SK-N-SH (cell line): ENCODE measurements at regions not wholly inside any gene's neighbourhood (a gene's known extent, or its start where the extent isn't known, plus 50 kb on each side); places are given as distances from the start of the nearest gene placed in this dataset.
"Not testable (repeated sequence)": the region's sequence is repeated elsewhere in the genome, so short reads cannot be mapped to it uniquely, and the experiment has no call there.

Experiments used
- CTCF ChIA-PET: fragments of 300-600, 350-600 bp; formaldehyde crosslinking; extraction: SDS; loops from one replicate; lab custom pipeline; 2021; lab: Yijun Ruan, JAX
- POLR2A ChIA-PET: fragments of 350-600 bp; sonication (Branson Sonifier 250); formaldehyde crosslinking; extraction: SDS; loops from one replicate; lab custom pipeline; 2020; ENCODE audit warnings: antibody characterized with exemption, inconsistent platforms; lab: Yijun Ruan, JAX
- DNase-seq: peaks from one replicate; pipeline ENCODE4 v3.0.0; 2012
- H2AFZ ChIP-seq: fragments of 200-600 bp; sonication (generic); 2 replicates; pipeline ENCODE4 v1.8.1; 2016; ENCODE audit warnings: antibody characterized with exemption, mild to moderate bottlenecking, low read depth
- H3F3A ChIP-seq: fragments of 200-600 bp; sonication (generic); replicated peaks from 2 replicates; pipeline ENCODE3; 2016; ENCODE audit warnings: antibody characterized with exemption, mild to moderate bottlenecking; ENCODE audit not compliant: insufficient read depth
- H3K27ac ChIP-seq, 2 experiments: fragments of 200-500 bp in 1 of 2; fragments of 200-600 bp in 1 of 2; sonication (Bioruptor generic) in 1 of 2; sonication (generic), shearing (Covaris generic) in 1 of 2; 2 replicates each; pipeline versions ENCODE4 v1.5.1 to v1.6.1; 2014 to 2016; ENCODE audit warnings: low read depth in 2 of 2, inconsistent platforms in 1 of 2, low read length in 1 of 2, mild to moderate bottlenecking in 1 of 2, mixed read lengths in 1 of 2
- H3K27me3 ChIP-seq: fragments of 200-600 bp; sonication (generic), shearing (Covaris generic); 2 replicates; pipeline ENCODE4 v1.6.1; 2016; ENCODE audit warnings: mixed run types; ENCODE audit not compliant: insufficient read depth
- H3K36me3 ChIP-seq, 2 experiments: fragments of 200-500 bp in 1 of 2; fragments of 200-600 bp in 1 of 2; sonication (Bioruptor generic) in 1 of 2; sonication (generic) in 1 of 2; replicated peaks in 1 of 2; 2 replicates each; pipeline versions ENCODE3 to v1.5.1; 2014 to 2016; ENCODE audit warnings: low read length in 1 of 2, mild to moderate bottlenecking in 1 of 2; ENCODE audit not compliant: insufficient read depth in 2 of 2, control insufficient read depth in 1 of 2
- H3K4me1 ChIP-seq, 2 experiments: fragments of 200-500 bp in 1 of 2; fragments of 200-600 bp in 1 of 2; sonication (Bioruptor generic) in 1 of 2; sonication (generic), shearing (Covaris generic) in 1 of 2; 2 replicates each; pipeline versions ENCODE4 v1.5.1 to v1.6.1; 2014 to 2016; ENCODE audit warnings: low read depth in 1 of 2, low read length in 1 of 2, mixed run types in 1 of 2; ENCODE audit not compliant: insufficient read depth in 2 of 2, control insufficient read depth in 1 of 2
- H3K4me2 ChIP-seq: fragments of 200-600 bp; sonication (generic), shearing (Covaris generic); 2 replicates; pipeline ENCODE4 v1.6.1; 2017; ENCODE audit warnings: mixed run types
- H3K4me3 ChIP-seq, 2 experiments: fragments of 200-500 bp in 1 of 2; fragments of 200-600 bp in 1 of 2; sonication (Bioruptor generic) in 1 of 2; sonication (generic), shearing (Covaris generic) in 1 of 2; 2 replicates each; pipeline versions ENCODE4 v1.5.1 to v1.8.1; 2014 to 2016; ENCODE audit warnings: low read depth in 2 of 2, inconsistent platforms in 1 of 2, low read length in 1 of 2, mild to moderate bottlenecking in 1 of 2, mixed read lengths in 1 of 2, moderate library complexity in 1 of 2
- H3K79me2 ChIP-seq: fragments of 200-600 bp; sonication (generic); 2 replicates; pipeline ENCODE4 v1.8.1; 2017; ENCODE audit warnings: mild to moderate bottlenecking; ENCODE audit not compliant: insufficient read depth
- H3K9ac ChIP-seq: fragments of 200-600 bp; sonication (generic); 2 replicates; pipeline ENCODE4 v1.6.1; 2017; ENCODE audit warnings: mixed run types
- H3K9me2 ChIP-seq: fragments of 200-600 bp; sonication (generic); 2 replicates; pipeline ENCODE4 v1.6.1; 2017; ENCODE audit warnings: mixed run types
- H3K9me3 ChIP-seq: fragments of 200-600 bp; sonication (generic); 2 replicates; pipeline ENCODE4 v1.6.1; 2017; ENCODE audit warnings: mixed run types, mild to moderate bottlenecking, moderate library complexity
- H4K20me1 ChIP-seq: fragments of 200-600 bp; sonication (generic); 2 replicates; pipeline ENCODE4 v1.6.1; 2017; ENCODE audit warnings: mild to moderate bottlenecking, mixed run types; ENCODE audit not compliant: insufficient read depth
- CHD2 ChIP-seq: fragments of 150-350 bp; IDR thresholded peaks from 2 replicates; pipeline ENCODE4 v1.6.1; 2018; ENCODE audit warnings: low read length; ENCODE audit not compliant: partially characterized antibody
- ELF1 ChIP-seq: IDR thresholded peaks from 2 replicates; pipeline ENCODE4 v1.4.0; 2012
- EP300 ChIP-seq, 2 experiments: IDR thresholded peaks; 2 replicates each; pipeline versions ENCODE4 v1.4.0 to v1.6.1; 2012; ENCODE audit warnings: borderline replicate concordance in 1 of 2, low read depth in 1 of 2, low read length in 1 of 2
- EZH2phosphoT487 ChIP-seq: fragments of 200-600 bp; sonication (generic); IDR thresholded peaks from 2 replicates; pipeline ENCODE4 v1.6.1; 2017; ENCODE audit warnings: low read depth, mixed run types, mild to moderate bottlenecking, antibody characterized with exemption, moderate library complexity, borderline replicate concordance
- FOSL2 ChIP-seq: IDR thresholded peaks from 2 replicates; pipeline ENCODE4 v1.4.0; 2012; ENCODE audit warnings: low read depth, mild to moderate bottlenecking, moderate library complexity, borderline replicate concordance
- FOXJ3 ChIP-seq: sonication (generic); formaldehyde crosslinking; IDR thresholded peaks from 2 replicates; pipeline ENCODE4 v1.5.1; 2020; ENCODE audit warnings: mild to moderate bottlenecking, missing genetic modification reagents
- FOXM1 ChIP-seq: IDR thresholded peaks from 2 replicates; pipeline ENCODE4 v1.4.0; 2012; ENCODE audit warnings: low read depth, mild to moderate bottlenecking
- GABPA ChIP-seq: IDR thresholded peaks from 2 replicates; pipeline ENCODE4 v1.4.0; 2012; ENCODE audit warnings: low read depth, mild to moderate bottlenecking
- IRF3 ChIP-seq: fragments of 150-350 bp; IDR thresholded peaks from 2 replicates; pipeline ENCODE4 v1.6.1; 2016; ENCODE audit warnings: mild to moderate bottlenecking, low read depth, low read length
- NRF1 ChIP-seq: IDR thresholded peaks from 2 replicates; pipeline ENCODE4 v1.6.1; 2012; ENCODE audit warnings: low read depth, mild to moderate bottlenecking, low read length
- PBX3 ChIP-seq: IDR thresholded peaks from 2 replicates; pipeline ENCODE4; 2012
- RAD21 ChIP-seq: IDR thresholded peaks from 2 replicates; pipeline ENCODE4 v1.6.1; 2012; ENCODE audit warnings: mild to moderate bottlenecking, low read length
- RFX5 ChIP-seq: IDR thresholded peaks from 2 replicates; pipeline ENCODE4 v1.6.1; 2012; ENCODE audit warnings: mild to moderate bottlenecking, improper control_type of control experiment, low read length
- RXRA ChIP-seq: IDR thresholded peaks from 2 replicates; pipeline ENCODE4 v1.4.0; 2012; ENCODE audit warnings: low read depth, mild to moderate bottlenecking, borderline replicate concordance
- SIN3A ChIP-seq: IDR thresholded peaks from 2 replicates; pipeline ENCODE4 v1.6.1; 2012; ENCODE audit warnings: low read depth, mild to moderate bottlenecking, low read length, moderate library complexity, borderline replicate concordance
- TAF1 ChIP-seq: IDR thresholded peaks from 2 replicates; pipeline ENCODE4 v1.6.1; 2012; ENCODE audit warnings: low read depth, mild to moderate bottlenecking, low read length, moderate library complexity, borderline replicate concordance
- USF1 ChIP-seq: IDR thresholded peaks from 2 replicates; pipeline ENCODE4 v1.4.0; 2012; ENCODE audit warnings: low read depth, borderline replicate concordance
- YY1 ChIP-seq: IDR thresholded peaks from 2 replicates; pipeline ENCODE4 v1.4.0; 2012; ENCODE audit warnings: low read depth, mild to moderate bottlenecking
- WGBS: methylation state at CpG from one replicate; pipeline ENCODE4 v1.1.6; 2017; ENCODE audit warnings: low lambda C conversion rate; 5-methylcytosine and 5-hydroxymethylcytosine counted together
- TF ChIP-seq, protein P1 (sequence below): IDR thresholded peaks from 2 replicates; pipeline ENCODE4 v1.4.0; 2012; ENCODE audit warnings: low read depth

DNA sequence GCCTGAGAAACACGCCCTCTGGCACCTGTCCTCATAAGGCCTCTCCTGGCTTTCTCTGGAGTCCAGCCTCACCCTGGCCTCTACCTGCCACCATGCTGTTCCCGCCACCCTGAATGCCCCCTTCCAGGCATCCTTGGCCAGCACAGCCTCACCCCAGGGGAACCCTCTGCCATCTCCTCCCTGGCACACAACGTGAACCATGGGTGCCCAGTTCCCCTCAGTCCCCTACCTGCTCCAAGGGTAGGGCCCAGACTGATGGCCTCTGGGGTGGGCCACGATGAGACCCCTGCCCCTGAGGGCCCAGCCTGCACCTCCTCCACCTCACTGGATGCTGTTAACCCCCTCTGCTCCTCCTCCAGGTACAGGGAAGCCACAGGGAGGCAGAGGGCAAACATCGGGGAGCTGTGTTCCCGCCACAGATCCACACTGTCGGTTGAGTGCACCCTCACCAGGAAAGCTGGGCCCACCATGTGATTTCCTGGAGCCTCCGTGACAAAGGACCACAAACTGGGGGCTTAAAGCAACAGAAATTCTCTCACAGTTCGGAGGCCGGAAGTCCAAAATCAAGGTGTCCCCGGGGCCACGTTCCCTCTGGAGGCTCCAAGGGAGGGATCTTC lies 169.6 kb downstream of the BRD1 start:
- H4K20me1 ChIP-seq, result no peaks in the 10 kb centered on the region
- H3K27ac ChIP-seq, result no peak overlapping the region
- H3K4me2 ChIP-seq, result no peak overlapping the region
- ChIA-PET POLR2A (no interaction called here), CTCF (interaction anchor here (1.1 to 1.2 kb wide), 2 partner anchors 25 to 37 kb away, joined by 3 read pairs; no protein-coding TSS in a partner anchor)
- no peak overlapping the region for H2AFZ ChIP-seq
- H3K9ac ChIP-seq, result no peak overlapping the region
- no peaks in the 10 kb centered on the region; the same call in 1 of the 2 replicates for H3K27me3 ChIP-seq
- no peaks in the 10 kb centered on the region; a peak in 1 of 4 replicates for H3K4me1 ChIP-seq
- TF ChIP-seq RAD21 (no peak), FOXJ3 (CRISPR knock-in tag) (no peak), RXRA (no peak), PBX3 (no peak), GABPA (no peak), SIN3A (no peak), USF1 (no peak), YY1 (no peak), EP300 (IDR thresholded peaks at IDR 0.05; ENCODE audit: borderline replicate concordance in 1 of 2, low read depth in 1 of 2, low read length in 1 of 2) (no peak), FOSL2 (no peak), IRF3 (no peak)
- TF ChIP-seq, protein P1, sequence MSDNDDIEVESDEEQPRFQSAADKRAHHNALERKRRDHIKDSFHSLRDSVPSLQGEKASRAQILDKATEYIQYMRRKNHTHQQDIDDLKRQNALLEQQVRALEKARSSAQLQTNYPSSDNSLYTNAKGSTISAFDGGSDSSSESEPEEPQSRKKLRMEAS, result no peak
- no peaks in the 10 kb centered on the region for H3F3A ChIP-seq
- no peaks in the 10 kb centered on the region for H3K79me2 ChIP-seq
- 22% methylated on average over 4 of the region's 12 CpGs for WGBS
- no peak for DNase-seq
- H3K9me3 ChIP-seq, result no peaks in the 10 kb centered on the region
- no peaks in the 10 kb centered on the region for H3K9me2 ChIP-seq
- no peaks in the 10 kb centered on the region for H3K36me3 ChIP-seq
- H3K4me3 ChIP-seq, result no peak overlapping the region

- H3K9ac ChIP-seq, result no peak overlapping the region
- no peaks in the 10 kb centered on the region for H4K20me1 ChIP-seq
- H3K27ac ChIP-seq, result no peak overlapping the region
- TF ChIP-seq RAD21 (no peak), ELF1 (no peak), CHD2 (no peak), NRF1 (no peak), FOXM1 (no peak), TAF1 (no peak), EZH2phosphoT487 (no peak), USF1 (no peak), RFX5 (no peak), GABPA (no peak)
- TF ChIP-seq, all 33 proteins: peak for 0
- H3K9me3 ChIP-seq, result no peaks in the 10 kb centered on the region
- POLR2A ChIA-PET, result no interaction called here
- H3K9me2 ChIP-seq, result no peaks in the 10 kb centered on the region
- H3K36me3 ChIP-seq, result no peaks in the 10 kb centered on the region
- H2AFZ ChIP-seq, result no peak overlapping the region
- no peaks in the 10 kb centered on the region for H3F3A ChIP-seq
- CTCF ChIA-PET, result interaction anchor here (1.0 to 1.2 kb wide), 2 partner anchors 36 to 67 kb away, joined by 3 read pairs; no protein-coding TSS in a partner anchor
- H3K79me2 ChIP-seq, result no peaks in the 10 kb centered on the region
- 42% methylated on average over 21 of the region's 24 CpGs for WGBS
- no peak overlapping the region for H3K4me3 ChIP-seq
- no peaks in the 10 kb centered on the region; the same call in 1 of the 2 replicates for H3K27me3 ChIP-seq
- no peak for DNase-seq
- no peaks in the 10 kb centered on the region; a peak in 1 of 4 replicates for H3K4me1 ChIP-seq
- no peak overlapping the region for H3K4me2 ChIP-seq
Observed at GRCh38 chr22:49657275-49657973, 170.2 kb downstream of the BRD1 start.

DNA sequence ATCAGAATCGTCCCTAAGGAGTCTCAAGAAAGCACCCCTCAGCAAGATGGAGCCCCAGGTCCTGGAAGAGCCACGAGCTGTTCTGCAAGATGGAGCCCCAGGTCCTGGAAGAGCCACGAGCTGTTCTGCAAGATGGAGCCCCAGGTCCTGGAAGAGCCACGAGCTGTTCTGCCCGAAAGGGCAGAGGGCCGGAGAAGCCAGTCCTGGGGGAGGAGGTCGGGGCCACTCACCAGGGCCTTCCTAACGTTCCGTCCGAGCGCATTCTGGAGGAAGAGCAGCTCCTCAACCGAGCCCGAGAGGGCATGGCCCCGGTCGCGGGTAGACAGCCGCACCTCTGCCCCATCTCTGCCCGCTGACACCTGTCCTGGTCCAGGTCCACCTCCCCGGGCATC lies 170.8 kb downstream of the BRD1 start:
- H3F3A ChIP-seq, H3K4me2 ChIP-seq, H3K9me2 ChIP-seq, H3K36me3 ChIP-seq, DNase-seq, H2AFZ ChIP-seq, H3K4me1 ChIP-seq, H4K20me1 ChIP-seq, H3K9ac ChIP-seq, H3K79me2 ChIP-seq, H3K9me3 ChIP-seq, H3K27ac ChIP-seq, H3K4me3 ChIP-seq, H3K27me3 ChIP-seq, POLR2A ChIA-PET: not testable (repeated sequence)
- 51% methylated on average over 13 of the region's 19 CpGs for WGBS
- CTCF ChIA-PET, result interaction anchor here (1.0 kb wide), 1 partner anchor 68 kb away, joined by 3 read pairs; no protein-coding TSS in a partner anchor
